OCI-LY1 (cell line): ENCODE measurements at regions not wholly inside any gene's neighbourhood (a gene's known extent, or its start where the extent isn't known, plus 50 kb on each side); places are given as distances from the start of the nearest gene placed in this dataset.

Experiments used
- H2AFZ ChIP-seq: fragments of 200-600 bp; sonication (generic), shearing (Covaris generic); 2 replicates; pipeline ENCODE4 v1.6.0; 2014; ENCODE audit warnings: antibody characterized with exemption, mild to moderate bottlenecking, low read length
- H3F3A ChIP-seq: fragments of 200-600 bp; sonication (generic), shearing (Covaris generic); 2 replicates; pipeline ENCODE4 v1.6.0; 2014; ENCODE audit warnings: mild to moderate bottlenecking, antibody characterized with exemption, low read length, moderate library complexity; ENCODE audit not compliant: insufficient read depth
- H3K27ac ChIP-seq: fragments of 200-600 bp; sonication (generic); 2 replicates; pipeline ENCODE4 v1.5.1; 2014; ENCODE audit warnings: low read length, mixed run types, mild to moderate bottlenecking, low read depth; ENCODE audit not compliant: poor library complexity, severe bottlenecking
- H3K27me3 ChIP-seq: fragments of 200-600 bp; sonication (generic); 2 replicates; pipeline ENCODE4 v1.6.0; 2014; ENCODE audit warnings: antibody characterized with exemption, mild to moderate bottlenecking, low read length, moderate library complexity; ENCODE audit not compliant: insufficient read depth
- H3K36me3 ChIP-seq: fragments of 200-600 bp; sonication (generic); 2 replicates; pipeline ENCODE4 v1.6.1; 2014; ENCODE audit warnings: mild to moderate bottlenecking, antibody characterized with exemption, low read length, moderate library complexity, mixed read lengths; ENCODE audit not compliant: insufficient read depth
- H3K4me1 ChIP-seq: fragments of 200-600 bp; sonication (generic); 2 replicates; pipeline ENCODE4 v1.5.1; 2014; ENCODE audit warnings: mild to moderate bottlenecking, low read length, moderate library complexity; ENCODE audit not compliant: insufficient read depth, severe bottlenecking
- H3K4me2 ChIP-seq: fragments of 200-600 bp; sonication (generic), shearing (Covaris generic); 2 replicates; pipeline ENCODE4 v1.6.1; 2014; ENCODE audit warnings: low read length
- H3K4me3 ChIP-seq: fragments of 200-600 bp; sonication (generic); 2 replicates; pipeline ENCODE4 v1.5.1; 2014; ENCODE audit warnings: low read length, low read depth, mild to moderate bottlenecking, mixed read lengths; ENCODE audit not compliant: poor library complexity, severe bottlenecking
- H3K79me2 ChIP-seq: fragments of 200-600 bp; shearing (Covaris generic); 2 replicates; pipeline ENCODE4 v1.6.1; 2016; ENCODE audit warnings: mixed run types, low read length, mixed read lengths; ENCODE audit not compliant: insufficient read depth
- H3K9ac ChIP-seq: fragments of 200-600 bp; sonication (generic), shearing (Covaris generic); 2 replicates; pipeline ENCODE4 v1.6.1; 2014; ENCODE audit warnings: mild to moderate bottlenecking, low read length, mixed read lengths
- H3K9me2 ChIP-seq: fragments of 200-600 bp; sonication (generic), shearing (Covaris generic); 2 replicates; pipeline ENCODE4 v1.6.1; 2014; ENCODE audit warnings: low read depth, mild to moderate bottlenecking, low read length, mixed read lengths
- H3K9me3 ChIP-seq: fragments of 200-600 bp; shearing (Covaris generic); 2 replicates; pipeline ENCODE4 v1.6.1; 2014; ENCODE audit warnings: low read length, mixed read lengths
- H4K20me1 ChIP-seq: fragments of 200-600 bp; sonication (generic), shearing (Covaris generic); 2 replicates; pipeline ENCODE4 v1.6.0; 2016; ENCODE audit warnings: mild to moderate bottlenecking, low read length; ENCODE audit not compliant: insufficient read depth
- CTCF ChIP-seq: fragments of 200-600 bp; sonication (generic), shearing (Covaris generic); IDR thresholded peaks from 2 replicates; pipeline ENCODE4 v1.5.1; 2017; ENCODE audit warnings: mild to moderate bottlenecking, antibody characterized with exemption, low read length, moderate library complexity, mixed read lengths
- EZH2 ChIP-seq: fragments of 200-600 bp; sonication (generic), shearing (Covaris generic); IDR thresholded peaks from 2 replicates; pipeline ENCODE4 v1.8.0; 2017; ENCODE audit warnings: borderline replicate concordance, mixed run types, mild to moderate bottlenecking, antibody characterized with exemption, low read length, moderate library complexity, mixed read lengths

- Histone ChIP-seq H3K9me2 (no peaks in the 10 kb centered on the region), H3K4me1 (no peaks in the 10 kb centered on the region), H3K4me3 (no peak overlapping the region), H3K79me2 (no peaks in the 10 kb centered on the region), H3K9me3 (no peaks in the 10 kb centered on the region), H3K9ac (no peak overlapping the region), H4K20me1 (no peaks in the 10 kb centered on the region), H3F3A (no peaks in the 10 kb centered on the region), H3K27ac (no peak overlapping the region), H3K27me3 (peaks cover 6% of the 10 kb centered on the region; the same call in 1 of the 2 replicates), H3K36me3 (no peaks in the 10 kb centered on the region), H3K4me2 (no peak overlapping the region), H2AFZ (no peak overlapping the region)
- no peak for TF ChIP-seq EZH2
- TF ChIP-seq CTCF = no peak
Observed at GRCh38 chr14:101370593-101371569, 190.4 kb upstream of the DIO3 start.

GRCh38 chr14:101371799-101372793, 189.2 kb upstream of the DIO3 start:
- Histone ChIP-seq H3K9me3 (no peaks in the 10 kb centered on the region), H3K4me3 (no peak overlapping the region), H3K4me1 (no peaks in the 10 kb centered on the region), H4K20me1 (no peaks in the 10 kb centered on the region), H3K9me2 (no peaks in the 10 kb centered on the region), H3K36me3 (no peaks in the 10 kb centered on the region), H2AFZ (no peak overlapping the region), H3K9ac (no peak overlapping the region), H3K4me2 (no peak overlapping the region), H3K27ac (no peak overlapping the region), H3K79me2 (no peaks in the 10 kb centered on the region), H3K27me3 (peaks cover 6% of the 10 kb centered on the region; the same call in 1 of the 2 replicates), H3F3A (no peaks in the 10 kb centered on the region)
- no peak for TF ChIP-seq EZH2
- no peak for TF ChIP-seq CTCF

- peaks cover 6% of the 10 kb centered on the region; the same call in 1 of the 2 replicates for H3K27me3 ChIP-seq
- no peaks in the 10 kb centered on the region for H4K20me1 ChIP-seq
- no peaks in the 10 kb centered on the region for H3F3A ChIP-seq
- H3K36me3 ChIP-seq = no peaks in the 10 kb centered on the region
- no peaks in the 10 kb centered on the region for H3K4me1 ChIP-seq
- no peaks in the 10 kb centered on the region for H3K9me3 ChIP-seq
- H3K9me2 ChIP-seq = no peaks in the 10 kb centered on the region
- H3K79me2 ChIP-seq = no peaks in the 10 kb centered on the region
- H3K9ac ChIP-seq = no peak overlapping the region
- TF ChIP-seq EZH2 (no peak), CTCF (no peak)
- H3K27ac ChIP-seq = no peak overlapping the region
- H3K4me2 ChIP-seq = no peak overlapping the region
- H2AFZ ChIP-seq = no peak overlapping the region
- H3K4me3 ChIP-seq = no peak overlapping the region
Observed at GRCh38 chr14:101372894-101373620, 188.2 kb upstream of the DIO3 start.
